Fibroblast of lung (primary cell): ENCODE measurements at regions not wholly inside any gene's neighbourhood (a gene's known extent, or its start where the extent isn't known, plus 50 kb on each side); places are given as distances from the start of the nearest gene placed in this dataset.
A peak's percentile ranks its signal among the peaks of the same experiment; 100 is the strongest.

ENCODE experiments used
- DNase-seq, 2 donors: peaks; one replicate each; pipeline versions ENCODE4 v3.0.0 to v3.0.0-alpha.2; 2010; ENCODE audit warnings: low read depth in 2 of 2
- H2AFZ ChIP-seq: 2 replicates; pipeline ENCODE4 v1.5.1; 2012; ENCODE audit warnings: low read length, control low read depth, inconsistent platforms
- H3K27ac ChIP-seq: 2 replicates; pipeline ENCODE4 v1.5.1; 2011; ENCODE audit warnings: low read length, control low read depth; ENCODE audit not compliant: insufficient read depth
- H3K27me3 ChIP-seq: 2 replicates; pipeline ENCODE4 v1.5.1; 2011; ENCODE audit warnings: mild to moderate bottlenecking, low read length; ENCODE audit not compliant: control insufficient read depth, insufficient read depth
- H3K36me3 ChIP-seq: 2 replicates; pipeline ENCODE4 v1.5.1; 2011; ENCODE audit warnings: low read length; ENCODE audit not compliant: control insufficient read depth, insufficient read depth
- H3K4me1 ChIP-seq: 2 replicates; pipeline ENCODE4 v1.5.1; 2011; ENCODE audit warnings: low read length; ENCODE audit not compliant: control insufficient read depth, insufficient read depth; ENCODE audit errors: extremely low read depth
- H3K4me2 ChIP-seq: 2 replicates; pipeline ENCODE4 v1.5.1; 2011; ENCODE audit warnings: low read length, control low read depth; ENCODE audit not compliant: insufficient read depth; ENCODE audit errors: extremely low read depth
- H3K4me3 ChIP-seq, 4 experiments: fragments of 200-600 bp in 1 of 4; sonication (generic) in 1 of 4; replicated peaks in 1 of 4; 2 replicates each; pipeline ENCODE4 v1.5.1; 2011 to 2016; ENCODE audit warnings: low read length in 4 of 4, low read depth in 3 of 4, mild to moderate bottlenecking in 3 of 4, control low read depth in 2 of 4, inconsistent platforms in 1 of 4, mixed read lengths in 1 of 4; ENCODE audit not compliant: insufficient read depth in 1 of 4; ENCODE audit errors: control extremely low read depth in 1 of 4
- H3K79me2 ChIP-seq: 2 replicates; pipeline ENCODE4 v1.5.1; 2012; ENCODE audit warnings: mild to moderate bottlenecking, low read length, inconsistent platforms; ENCODE audit not compliant: control insufficient read depth, insufficient read depth
- H3K9ac ChIP-seq: 2 replicates; pipeline ENCODE4 v1.5.1; 2011; ENCODE audit warnings: mild to moderate bottlenecking, low read length, control low read depth; ENCODE audit not compliant: insufficient read depth
- H3K9me3 ChIP-seq: 2 replicates; pipeline ENCODE4 v1.5.1; 2012; ENCODE audit warnings: low read depth, low read length; ENCODE audit not compliant: control insufficient read depth, insufficient read depth
- H4K20me1 ChIP-seq: 2 replicates; pipeline ENCODE4 v1.5.1; 2011; ENCODE audit warnings: low read length; ENCODE audit not compliant: control insufficient read depth, insufficient read depth; ENCODE audit errors: extremely low read depth
- EZH2 ChIP-seq: IDR thresholded peaks from 2 replicates; pipeline ENCODE4 v1.5.1; 2012; ENCODE audit warnings: low read length, control low read depth, mild to moderate bottlenecking; ENCODE audit errors: missing control alignments
- TF ChIP-seq, protein P1 (sequence below), 2 donors: IDR thresholded peaks in 1 of 2; conservative IDR thresholded peaks in 1 of 2; 1 replicate in 1 of 2; 2 replicates in 1 of 2; pipeline ENCODE4 v1.5.1; 2011 to 2012; ENCODE audit warnings: low read length in 2 of 2, control low read depth in 1 of 2, inconsistent platforms in 1 of 2, low read depth in 1 of 2, mild to moderate bottlenecking in 1 of 2

GRCh38 chr11:121894581-121894980 is 221.4 kb downstream of the BLID start:
- Histone ChIP-seq H3K4me1 (peaks cover 18% of the 10 kb centered on the region), H3K4me3 (no peak overlapping the region), H2AFZ (no peak overlapping the region), H3K27ac (no peak overlapping the region), H3K36me3 (no peaks in the 10 kb centered on the region), H3K9ac (no peak overlapping the region), H3K9me3 (no peaks in the 10 kb centered on the region), H3K27me3 (no peaks in the 10 kb centered on the region), H3K79me2 (no peaks in the 10 kb centered on the region), H4K20me1 (no peaks in the 10 kb centered on the region), H3K4me2 (no peak overlapping the region)
- peak in 1 of 2 donors; percentile 76 for DNase-seq
- TF ChIP-seq, protein P1, sequence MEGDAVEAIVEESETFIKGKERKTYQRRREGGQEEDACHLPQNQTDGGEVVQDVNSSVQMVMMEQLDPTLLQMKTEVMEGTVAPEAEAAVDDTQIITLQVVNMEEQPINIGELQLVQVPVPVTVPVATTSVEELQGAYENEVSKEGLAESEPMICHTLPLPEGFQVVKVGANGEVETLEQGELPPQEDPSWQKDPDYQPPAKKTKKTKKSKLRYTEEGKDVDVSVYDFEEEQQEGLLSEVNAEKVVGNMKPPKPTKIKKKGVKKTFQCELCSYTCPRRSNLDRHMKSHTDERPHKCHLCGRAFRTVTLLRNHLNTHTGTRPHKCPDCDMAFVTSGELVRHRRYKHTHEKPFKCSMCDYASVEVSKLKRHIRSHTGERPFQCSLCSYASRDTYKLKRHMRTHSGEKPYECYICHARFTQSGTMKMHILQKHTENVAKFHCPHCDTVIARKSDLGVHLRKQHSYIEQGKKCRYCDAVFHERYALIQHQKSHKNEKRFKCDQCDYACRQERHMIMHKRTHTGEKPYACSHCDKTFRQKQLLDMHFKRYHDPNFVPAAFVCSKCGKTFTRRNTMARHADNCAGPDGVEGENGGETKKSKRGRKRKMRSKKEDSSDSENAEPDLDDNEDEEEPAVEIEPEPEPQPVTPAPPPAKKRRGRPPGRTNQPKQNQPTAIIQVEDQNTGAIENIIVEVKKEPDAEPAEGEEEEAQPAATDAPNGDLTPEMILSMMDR (conservative IDR thresholded peaks at IDR 0.05 in 1 of 2, IDR thresholded peaks at IDR 0.05 in 1 of 2; ENCODE audit: low read depth in 1 of 2, low read length in 2 of 2), result no peak
- no peak for TF ChIP-seq EZH2

- Histone ChIP-seq H3K27ac (no peak overlapping the region), H3K79me2 (no peaks in the 10 kb centered on the region), H3K9ac (no peak overlapping the region), H3K36me3 (no peaks in the 10 kb centered on the region), H3K9me3 (no peaks in the 10 kb centered on the region), H3K4me3 (no peak overlapping the region), H3K4me2 (no peak overlapping the region), H4K20me1 (no peaks in the 10 kb centered on the region), H3K27me3 (no peaks in the 10 kb centered on the region), H2AFZ (no peak overlapping the region), H3K4me1 (peaks cover 14% of the 10 kb centered on the region)
- TF ChIP-seq EZH2, result no peak
- TF ChIP-seq, protein P1 (conservative IDR thresholded peaks at IDR 0.05 in 1 of 2, IDR thresholded peaks at IDR 0.05 in 1 of 2; ENCODE audit: low read depth in 1 of 2, low read length in 2 of 2), result no peak
- peak; percentile 29 to 76 for DNase-seq
These were observed 223.2 kb downstream of the BLID start for GRCh38 chr11:121892863-121893262.

DNA sequence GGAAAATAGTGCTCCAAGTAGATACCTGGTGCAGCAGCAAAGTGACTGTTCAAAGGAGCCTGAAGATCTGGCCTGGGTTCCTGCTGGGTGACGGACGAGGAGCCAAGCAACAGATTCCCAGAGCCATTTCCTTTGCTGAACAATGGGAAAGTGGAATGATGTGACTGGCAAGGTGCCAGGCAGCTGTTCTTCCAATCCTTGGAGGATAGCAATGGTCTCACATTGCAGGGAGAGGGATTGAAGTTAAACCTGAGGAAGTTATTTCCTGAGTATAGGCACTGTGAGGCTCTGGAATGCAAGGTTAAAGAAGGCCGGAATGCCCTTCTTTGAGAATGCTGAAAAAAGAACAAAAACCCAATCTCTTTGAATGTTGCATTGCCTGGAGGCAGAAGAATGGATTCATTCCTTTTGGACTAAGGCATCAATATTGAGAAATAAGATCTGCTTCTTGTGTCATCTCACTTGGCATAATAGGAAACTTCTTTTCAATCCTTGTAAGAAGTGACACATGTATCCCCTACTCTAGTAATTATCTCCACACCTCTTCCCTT is 223.8 kb downstream of the BLID start:
- Histone ChIP-seq H3K9ac (no peak overlapping the region), H4K20me1 (no peaks in the 10 kb centered on the region), H2AFZ (no peak overlapping the region), H3K36me3 (no peaks in the 10 kb centered on the region), H3K27ac (no peak overlapping the region), H3K4me2 (no peak overlapping the region), H3K9me3 (no peaks in the 10 kb centered on the region), H3K79me2 (no peaks in the 10 kb centered on the region), H3K4me1 (peaks cover 14% of the 10 kb centered on the region), H3K4me3 (no peak overlapping the region), H3K27me3 (no peaks in the 10 kb centered on the region)
- DNase-seq, result peak; percentile 28 to 81
- TF ChIP-seq EZH2, result no peak
- TF ChIP-seq, protein P1 (conservative IDR thresholded peaks at IDR 0.05 in 1 of 2, IDR thresholded peaks at IDR 0.05 in 1 of 2; ENCODE audit: low read depth in 1 of 2, low read length in 2 of 2), result no peak
